SK-N-SH (cell line): ENCODE measurements at regions not wholly inside any gene's neighbourhood (a gene's known extent, or its start where the extent isn't known, plus 50 kb on each side); places are given as distances from the start of the nearest gene placed in this dataset.

Experiments used
- CTCF ChIA-PET: fragments of 300-600, 350-600 bp; formaldehyde crosslinking; extraction: SDS; loops from one replicate; lab custom pipeline; 2021; lab: Yijun Ruan, JAX
- POLR2A ChIA-PET: fragments of 350-600 bp; sonication (Branson Sonifier 250); formaldehyde crosslinking; extraction: SDS; loops from one replicate; lab custom pipeline; 2020; ENCODE audit warnings: antibody characterized with exemption, inconsistent platforms; lab: Yijun Ruan, JAX
- DNase-seq: peaks from one replicate; pipeline ENCODE4 v3.0.0; 2012
- H2AFZ ChIP-seq: fragments of 200-600 bp; sonication (generic); 2 replicates; pipeline ENCODE4 v1.8.1; 2016; ENCODE audit warnings: antibody characterized with exemption, mild to moderate bottlenecking, low read depth
- H3F3A ChIP-seq: fragments of 200-600 bp; sonication (generic); replicated peaks from 2 replicates; pipeline ENCODE3; 2016; ENCODE audit warnings: antibody characterized with exemption, mild to moderate bottlenecking; ENCODE audit not compliant: insufficient read depth
- H3K27ac ChIP-seq, 2 experiments: fragments of 200-500 bp in 1 of 2; fragments of 200-600 bp in 1 of 2; sonication (Bioruptor generic) in 1 of 2; sonication (generic), shearing (Covaris generic) in 1 of 2; 2 replicates each; pipeline versions ENCODE4 v1.5.1 to v1.6.1; 2014 to 2016; ENCODE audit warnings: low read depth in 2 of 2, inconsistent platforms in 1 of 2, low read length in 1 of 2, mild to moderate bottlenecking in 1 of 2, mixed read lengths in 1 of 2
- H3K27me3 ChIP-seq: fragments of 200-600 bp; sonication (generic), shearing (Covaris generic); 2 replicates; pipeline ENCODE4 v1.6.1; 2016; ENCODE audit warnings: mixed run types; ENCODE audit not compliant: insufficient read depth
- H3K36me3 ChIP-seq, 2 experiments: fragments of 200-500 bp in 1 of 2; fragments of 200-600 bp in 1 of 2; sonication (Bioruptor generic) in 1 of 2; sonication (generic) in 1 of 2; replicated peaks in 1 of 2; 2 replicates each; pipeline versions ENCODE3 to v1.5.1; 2014 to 2016; ENCODE audit warnings: low read length in 1 of 2, mild to moderate bottlenecking in 1 of 2; ENCODE audit not compliant: insufficient read depth in 2 of 2, control insufficient read depth in 1 of 2
- H3K4me1 ChIP-seq, 2 experiments: fragments of 200-500 bp in 1 of 2; fragments of 200-600 bp in 1 of 2; sonication (Bioruptor generic) in 1 of 2; sonication (generic), shearing (Covaris generic) in 1 of 2; 2 replicates each; pipeline versions ENCODE4 v1.5.1 to v1.6.1; 2014 to 2016; ENCODE audit warnings: low read depth in 1 of 2, low read length in 1 of 2, mixed run types in 1 of 2; ENCODE audit not compliant: insufficient read depth in 2 of 2, control insufficient read depth in 1 of 2
- H3K4me2 ChIP-seq: fragments of 200-600 bp; sonication (generic), shearing (Covaris generic); 2 replicates; pipeline ENCODE4 v1.6.1; 2017; ENCODE audit warnings: mixed run types
- H3K4me3 ChIP-seq, 2 experiments: fragments of 200-500 bp in 1 of 2; fragments of 200-600 bp in 1 of 2; sonication (Bioruptor generic) in 1 of 2; sonication (generic), shearing (Covaris generic) in 1 of 2; 2 replicates each; pipeline versions ENCODE4 v1.5.1 to v1.8.1; 2014 to 2016; ENCODE audit warnings: low read depth in 2 of 2, inconsistent platforms in 1 of 2, low read length in 1 of 2, mild to moderate bottlenecking in 1 of 2, mixed read lengths in 1 of 2, moderate library complexity in 1 of 2
- H3K79me2 ChIP-seq: fragments of 200-600 bp; sonication (generic); 2 replicates; pipeline ENCODE4 v1.8.1; 2017; ENCODE audit warnings: mild to moderate bottlenecking; ENCODE audit not compliant: insufficient read depth
- H3K9ac ChIP-seq: fragments of 200-600 bp; sonication (generic); 2 replicates; pipeline ENCODE4 v1.6.1; 2017; ENCODE audit warnings: mixed run types
- H3K9me2 ChIP-seq: fragments of 200-600 bp; sonication (generic); 2 replicates; pipeline ENCODE4 v1.6.1; 2017; ENCODE audit warnings: mixed run types
- H3K9me3 ChIP-seq: fragments of 200-600 bp; sonication (generic); 2 replicates; pipeline ENCODE4 v1.6.1; 2017; ENCODE audit warnings: mixed run types, mild to moderate bottlenecking, moderate library complexity
- H4K20me1 ChIP-seq: fragments of 200-600 bp; sonication (generic); 2 replicates; pipeline ENCODE4 v1.6.1; 2017; ENCODE audit warnings: mild to moderate bottlenecking, mixed run types; ENCODE audit not compliant: insufficient read depth
- ELF1 ChIP-seq: IDR thresholded peaks from 2 replicates; pipeline ENCODE4 v1.4.0; 2012
- FOSL2 ChIP-seq: IDR thresholded peaks from 2 replicates; pipeline ENCODE4 v1.4.0; 2012; ENCODE audit warnings: low read depth, mild to moderate bottlenecking, moderate library complexity, borderline replicate concordance
- FOXJ3 ChIP-seq: sonication (generic); formaldehyde crosslinking; IDR thresholded peaks from 2 replicates; pipeline ENCODE4 v1.5.1; 2020; ENCODE audit warnings: mild to moderate bottlenecking, missing genetic modification reagents
- FOXM1 ChIP-seq: IDR thresholded peaks from 2 replicates; pipeline ENCODE4 v1.4.0; 2012; ENCODE audit warnings: low read depth, mild to moderate bottlenecking
- GATA2 ChIP-seq: sonication (generic); formaldehyde crosslinking; IDR thresholded peaks from 2 replicates; pipeline ENCODE4 v1.5.0; 2020; ENCODE audit warnings: mild to moderate bottlenecking, missing genetic modification reagents
- IRF3 ChIP-seq: fragments of 150-350 bp; IDR thresholded peaks from 2 replicates; pipeline ENCODE4 v1.6.1; 2016; ENCODE audit warnings: mild to moderate bottlenecking, low read depth, low read length
- JUND ChIP-seq: IDR thresholded peaks from 2 replicates; pipeline ENCODE4 v1.4.0; 2012
- MAX ChIP-seq: IDR thresholded peaks from 2 replicates; pipeline ENCODE4 v1.4.0; 2012; ENCODE audit warnings: low read depth
- MEF2A ChIP-seq: IDR thresholded peaks from 2 replicates; pipeline ENCODE4 v1.4.0; 2012; ENCODE audit warnings: low read depth, borderline replicate concordance
- MXI1 ChIP-seq: IDR thresholded peaks from 2 replicates; pipeline ENCODE4 v1.6.1; 2012; ENCODE audit warnings: mild to moderate bottlenecking, low read depth, low read length, improper control_type of control experiment
- NFIC ChIP-seq: IDR thresholded peaks from 2 replicates; pipeline ENCODE4 v1.4.0; 2012; ENCODE audit warnings: borderline replicate concordance
- POLR2AphosphoS5 ChIP-seq: IDR thresholded peaks from 2 replicates; pipeline ENCODE4 v1.6.1; 2012; ENCODE audit warnings: low read depth, low read length
- RAD21 ChIP-seq: IDR thresholded peaks from 2 replicates; pipeline ENCODE4 v1.6.1; 2012; ENCODE audit warnings: mild to moderate bottlenecking, low read length
- RCOR1 ChIP-seq: fragments of 150-350 bp; IDR thresholded peaks from 2 replicates; pipeline ENCODE4 v1.6.1; 2017; ENCODE audit warnings: antibody characterized with exemption, low read length
- RXRA ChIP-seq: IDR thresholded peaks from 2 replicates; pipeline ENCODE4 v1.4.0; 2012; ENCODE audit warnings: low read depth, mild to moderate bottlenecking, borderline replicate concordance
- SMC3 ChIP-seq: IDR thresholded peaks from 2 replicates; pipeline ENCODE4 v1.6.1; 2012; ENCODE audit warnings: low read depth, low read length, improper control_type of control experiment
- TAF1 ChIP-seq: IDR thresholded peaks from 2 replicates; pipeline ENCODE4 v1.6.1; 2012; ENCODE audit warnings: low read depth, mild to moderate bottlenecking, low read length, moderate library complexity, borderline replicate concordance
- TCF12 ChIP-seq: IDR thresholded peaks from 2 replicates; pipeline ENCODE4 v1.4.0; 2012
- USF2 ChIP-seq: fragments of 150-350 bp; IDR thresholded peaks from 2 replicates; pipeline ENCODE4 v1.6.1; 2017; ENCODE audit warnings: antibody characterized with exemption, low read length, low read depth, borderline replicate concordance
- YY1 ChIP-seq: IDR thresholded peaks from 2 replicates; pipeline ENCODE4 v1.4.0; 2012; ENCODE audit warnings: low read depth, mild to moderate bottlenecking
- WGBS: methylation state at CpG from one replicate; pipeline ENCODE4 v1.1.6; 2017; ENCODE audit warnings: low lambda C conversion rate; 5-methylcytosine and 5-hydroxymethylcytosine counted together
- TF ChIP-seq, protein P1 (sequence below): IDR thresholded peaks from 2 replicates; pipeline ENCODE4 v1.6.1; 2012; ENCODE audit warnings: mild to moderate bottlenecking, low read depth, low read length, moderate library complexity
- TF ChIP-seq, protein P2 (sequence below): fragments of 200-600 bp; sonication (generic); IDR thresholded peaks from 2 replicates; pipeline ENCODE4 v1.6.1; 2017; ENCODE audit warnings: antibody characterized with exemption, mild to moderate bottlenecking, moderate library complexity
- TF ChIP-seq, protein P3 (sequence below): IDR thresholded peaks from 2 replicates; pipeline ENCODE4 v1.4.0; 2012; ENCODE audit warnings: low read depth, borderline replicate concordance

- TF ChIP-seq, protein P1, sequence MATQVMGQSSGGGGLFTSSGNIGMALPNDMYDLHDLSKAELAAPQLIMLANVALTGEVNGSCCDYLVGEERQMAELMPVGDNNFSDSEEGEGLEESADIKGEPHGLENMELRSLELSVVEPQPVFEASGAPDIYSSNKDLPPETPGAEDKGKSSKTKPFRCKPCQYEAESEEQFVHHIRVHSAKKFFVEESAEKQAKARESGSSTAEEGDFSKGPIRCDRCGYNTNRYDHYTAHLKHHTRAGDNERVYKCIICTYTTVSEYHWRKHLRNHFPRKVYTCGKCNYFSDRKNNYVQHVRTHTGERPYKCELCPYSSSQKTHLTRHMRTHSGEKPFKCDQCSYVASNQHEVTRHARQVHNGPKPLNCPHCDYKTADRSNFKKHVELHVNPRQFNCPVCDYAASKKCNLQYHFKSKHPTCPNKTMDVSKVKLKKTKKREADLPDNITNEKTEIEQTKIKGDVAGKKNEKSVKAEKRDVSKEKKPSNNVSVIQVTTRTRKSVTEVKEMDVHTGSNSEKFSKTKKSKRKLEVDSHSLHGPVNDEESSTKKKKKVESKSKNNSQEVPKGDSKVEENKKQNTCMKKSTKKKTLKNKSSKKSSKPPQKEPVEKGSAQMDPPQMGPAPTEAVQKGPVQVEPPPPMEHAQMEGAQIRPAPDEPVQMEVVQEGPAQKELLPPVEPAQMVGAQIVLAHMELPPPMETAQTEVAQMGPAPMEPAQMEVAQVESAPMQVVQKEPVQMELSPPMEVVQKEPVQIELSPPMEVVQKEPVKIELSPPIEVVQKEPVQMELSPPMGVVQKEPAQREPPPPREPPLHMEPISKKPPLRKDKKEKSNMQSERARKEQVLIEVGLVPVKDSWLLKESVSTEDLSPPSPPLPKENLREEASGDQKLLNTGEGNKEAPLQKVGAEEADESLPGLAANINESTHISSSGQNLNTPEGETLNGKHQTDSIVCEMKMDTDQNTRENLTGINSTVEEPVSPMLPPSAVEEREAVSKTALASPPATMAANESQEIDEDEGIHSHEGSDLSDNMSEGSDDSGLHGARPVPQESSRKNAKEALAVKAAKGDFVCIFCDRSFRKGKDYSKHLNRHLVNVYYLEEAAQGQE = no peak
- TF ChIP-seq, all 33 proteins: peak for 0
These were observed 630.1 kb upstream of the KLF4 start (continued) for GRCh38 chr9:108119530-108120113.

- H3F3A ChIP-seq = no peaks in the 10 kb centered on the region
- H3K27ac ChIP-seq = peak overlapping the region in 1 of 2 experiments; percentile 96; a peak in 2 of 4 replicates
- no peaks in the 10 kb centered on the region for H3K9me3 ChIP-seq
- WGBS = 9% methylated on average over 3 of the region's 3 CpGs
- H2AFZ ChIP-seq = no peak overlapping the region
- H3K4me2 ChIP-seq = no peak overlapping the region
- H3K9me2 ChIP-seq = no peaks in the 10 kb centered on the region
- no peak overlapping the region for H3K4me3 ChIP-seq
- no peak overlapping the region for H3K9ac ChIP-seq
- ChIA-PET CTCF (no interaction called here), POLR2A (no interaction called here)
- peak; percentile 70 for DNase-seq
- no peaks in the 10 kb centered on the region for H3K36me3 ChIP-seq
- H3K79me2 ChIP-seq = no peaks in the 10 kb centered on the region
- no peaks in the 10 kb centered on the region for H3K27me3 ChIP-seq
- no peaks in the 10 kb centered on the region for H4K20me1 ChIP-seq
- H3K4me1 ChIP-seq = peaks cover 0 to 11% of the 10 kb centered on the region in 2 experiments; a peak in 2 of 4 replicates
- TF ChIP-seq USF2 (no peak), RCOR1 (peak; percentile 78), SMC3 (no peak), TCF12 (peak; percentile 60), FOXM1 (no peak), GATA2 (CRISPR knock-in tag) (peak; percentile 91), NFIC (0 out of 2 replicates have a peak, but pooled peaks have one; percentile 6), MEF2A (no peak), RAD21 (peak; percentile 11; the same call in 1 of the 2 replicates), TAF1 (no peak), FOXJ3 (CRISPR knock-in tag) (peak; percentile 77), MAX (no peak), YY1 (no peak), POLR2AphosphoS5 (no peak), FOSL2 (no peak), MXI1 (peak; percentile 55; the same call in 1 of the 2 replicates), IRF3 (no peak), RXRA (no peak), JUND (no peak), ELF1 (no peak)
- TF ChIP-seq, protein P2, sequence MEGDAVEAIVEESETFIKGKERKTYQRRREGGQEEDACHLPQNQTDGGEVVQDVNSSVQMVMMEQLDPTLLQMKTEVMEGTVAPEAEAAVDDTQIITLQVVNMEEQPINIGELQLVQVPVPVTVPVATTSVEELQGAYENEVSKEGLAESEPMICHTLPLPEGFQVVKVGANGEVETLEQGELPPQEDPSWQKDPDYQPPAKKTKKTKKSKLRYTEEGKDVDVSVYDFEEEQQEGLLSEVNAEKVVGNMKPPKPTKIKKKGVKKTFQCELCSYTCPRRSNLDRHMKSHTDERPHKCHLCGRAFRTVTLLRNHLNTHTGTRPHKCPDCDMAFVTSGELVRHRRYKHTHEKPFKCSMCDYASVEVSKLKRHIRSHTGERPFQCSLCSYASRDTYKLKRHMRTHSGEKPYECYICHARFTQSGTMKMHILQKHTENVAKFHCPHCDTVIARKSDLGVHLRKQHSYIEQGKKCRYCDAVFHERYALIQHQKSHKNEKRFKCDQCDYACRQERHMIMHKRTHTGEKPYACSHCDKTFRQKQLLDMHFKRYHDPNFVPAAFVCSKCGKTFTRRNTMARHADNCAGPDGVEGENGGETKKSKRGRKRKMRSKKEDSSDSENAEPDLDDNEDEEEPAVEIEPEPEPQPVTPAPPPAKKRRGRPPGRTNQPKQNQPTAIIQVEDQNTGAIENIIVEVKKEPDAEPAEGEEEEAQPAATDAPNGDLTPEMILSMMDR = no peak
- TF ChIP-seq, protein P3, sequence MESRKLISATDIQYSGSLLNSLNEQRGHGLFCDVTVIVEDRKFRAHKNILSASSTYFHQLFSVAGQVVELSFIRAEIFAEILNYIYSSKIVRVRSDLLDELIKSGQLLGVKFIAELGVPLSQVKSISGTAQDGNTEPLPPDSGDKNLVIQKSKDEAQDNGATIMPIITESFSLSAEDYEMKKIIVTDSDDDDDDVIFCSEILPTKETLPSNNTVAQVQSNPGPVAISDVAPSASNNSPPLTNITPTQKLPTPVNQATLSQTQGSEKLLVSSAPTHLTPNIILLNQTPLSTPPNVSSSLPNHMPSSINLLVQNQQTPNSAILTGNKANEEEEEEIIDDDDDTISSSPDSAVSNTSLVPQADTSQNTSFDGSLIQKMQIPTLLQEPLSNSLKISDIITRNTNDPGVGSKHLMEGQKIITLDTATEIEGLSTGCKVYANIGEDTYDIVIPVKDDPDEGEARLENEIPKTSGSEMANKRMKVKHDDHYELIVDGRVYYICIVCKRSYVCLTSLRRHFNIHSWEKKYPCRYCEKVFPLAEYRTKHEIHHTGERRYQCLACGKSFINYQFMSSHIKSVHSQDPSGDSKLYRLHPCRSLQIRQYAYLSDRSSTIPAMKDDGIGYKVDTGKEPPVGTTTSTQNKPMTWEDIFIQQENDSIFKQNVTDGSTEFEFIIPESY = no peak
These were observed 628.2 kb upstream of the KLF4 start for GRCh38 chr9:108117795-108118194.
